GM21576 (cell line): ENCODE measurements at regions not wholly inside any gene's neighbourhood (a gene's known extent, or its start where the extent isn't known, plus 50 kb on each side); places are given as distances from the start of the nearest gene placed in this dataset.

Experiments
- ATAC-seq: cut with Tn5 transposase; IDR thresholded peaks from one replicate; pipeline ENCODE4 v1.9.1; 2021; ENCODE audit warnings: mild to moderate bottlenecking, moderate library complexity; ENCODE audit not compliant: unreplicated experiment

GRCh38 chr7:117929237-117929636 lies 56.0 kb upstream of the CTTNBP2 start:
- no peak for ATAC-seq

- no peak for ATAC-seq
These were observed 58.1 kb upstream of the CTTNBP2 start for GRCh38 chr7:117931314-117931713.

GRCh38 chr7:117937049-117937752 lies 64.0 kb upstream of the CTTNBP2 start:
- no peak for ATAC-seq

- ATAC-seq = no peak
These were observed 64.7 kb upstream of the CTTNBP2 start for GRCh38 chr7:117937753-117938483.

- ATAC-seq = no peak
These were observed 68.0 kb upstream of the CTTNBP2 start for GRCh38 chr7:117941138-117941810.

GRCh38 chr7:117942780-117943179 lies 69.5 kb upstream of the CTTNBP2 start:
- ATAC-seq = no peak

GRCh38 chr7:117944886-117945285 lies 71.6 kb upstream of the CTTNBP2 start:
- ATAC-seq = no peak

GRCh38 chr7:117946151-117946633 lies 73.0 kb upstream of the CTTNBP2 start:
- no peak for ATAC-seq

- ATAC-seq = no peak
These were observed 76.0 kb upstream of the CTTNBP2 start for GRCh38 chr7:117949232-117949631.

- no peak for ATAC-seq
These were observed 77.5 kb upstream of the CTTNBP2 start for GRCh38 chr7:117950601-117951260.

GRCh38 chr7:117951285-117951684 lies 78.0 kb upstream of the CTTNBP2 start:
- ATAC-seq = no peak

GRCh38 chr7:117951691-117952280 lies 78.5 kb upstream of the CTTNBP2 start:
- ATAC-seq = no peak

GRCh38 chr7:117955046-117955445 lies 81.8 kb upstream of the CTTNBP2 start:
- ATAC-seq = no peak

GRCh38 chr7:117960351-117960750 lies 87.1 kb upstream of the CTTNBP2 start:
- no peak for ATAC-seq

- no peak for ATAC-seq
These were observed 88.0 kb upstream of the CTTNBP2 start for GRCh38 chr7:117961235-117961634.

GRCh38 chr7:117962366-117962994 lies 89.2 kb upstream of the CTTNBP2 start:
- ATAC-seq = no peak

GRCh38 chr7:117963264-117964197 lies 90.3 kb upstream of the CTTNBP2 start:
- ATAC-seq = no peak

GRCh38 chr7:117970801-117971200 lies 97.6 kb upstream of the CTTNBP2 start:
- no peak for ATAC-seq

GRCh38 chr7:117971556-117972244 lies 98.5 kb upstream of the CTTNBP2 start:
- no peak for ATAC-seq
